Lower leg skin (tissue), 4 donors: ENCODE measurements at regions not wholly inside any gene's neighbourhood (a gene's known extent, or its start where the extent isn't known, plus 50 kb on each side); places are given as distances from the start of the nearest gene placed in this dataset.

ENCODE experiments used
- DNase-seq, 2 donors: peaks; one replicate each; pipeline ENCODE4 v3.0.0-alpha.2; 2019; ENCODE audit warnings: low spot score in 2 of 2
- H3K4me3 ChIP-seq: fragments of 200-600 bp; sonication (generic); 2 replicates; pipeline ENCODE4 v1.5.1; 2017; ENCODE audit warnings: mild to moderate bottlenecking, low read depth; ENCODE audit not compliant: poor library complexity, severe bottlenecking
- POLR2A ChIP-seq, 2 donors: fragments of 450-650 bp; IDR thresholded peaks; one replicate each; pipeline ENCODE4 v1.6.1; 2016 to 2017; ENCODE audit warnings: antibody characterized with exemption in 2 of 2, mild to moderate bottlenecking in 1 of 2, moderate library complexity in 1 of 2
- WGBS, 2 donors: methylation state at CpG; one replicate each; pipeline ENCODE4 v1.1.5; 2018; 5-methylcytosine and 5-hydroxymethylcytosine counted together
- intact Hi-C: fragments of 100-400 bp; cut with DNase I; formaldehyde crosslinking; loops from one replicate; pipeline ENCODE4 v1.15.0; 2023; ENCODE audit warnings: low total_unique reads
- TF ChIP-seq, protein P1 (sequence below), 3 donors: fragments of 450-650 bp; IDR thresholded peaks; one replicate each; pipeline ENCODE4 v1.5.1; 2016; ENCODE audit warnings: antibody characterized with exemption in 3 of 3, mild to moderate bottlenecking in 3 of 3, moderate library complexity in 2 of 3

DNA sequence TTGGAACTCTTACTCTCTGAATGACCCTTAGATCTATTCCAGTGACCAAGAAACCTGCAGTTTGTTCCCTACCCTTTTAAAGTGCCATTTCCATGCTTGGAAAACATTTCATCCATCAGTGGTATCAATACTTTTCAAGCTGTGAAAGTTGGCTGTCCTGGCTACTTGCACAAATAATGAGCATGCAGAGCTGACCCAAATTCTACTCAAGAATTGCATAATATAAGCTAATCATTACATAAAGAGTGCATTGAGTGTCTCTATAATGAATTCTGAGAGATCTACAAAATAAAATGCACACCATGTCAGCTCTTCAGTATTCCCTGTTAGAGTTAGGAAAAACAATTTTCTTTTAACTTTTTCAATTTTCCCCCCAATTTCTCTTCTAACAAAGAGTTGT is 181.3 kb upstream of the HS3ST5 start:
- H3K4me3 ChIP-seq = no peak overlapping the region
- intact Hi-C loops = no loop called here
- TF ChIP-seq, protein P1, sequence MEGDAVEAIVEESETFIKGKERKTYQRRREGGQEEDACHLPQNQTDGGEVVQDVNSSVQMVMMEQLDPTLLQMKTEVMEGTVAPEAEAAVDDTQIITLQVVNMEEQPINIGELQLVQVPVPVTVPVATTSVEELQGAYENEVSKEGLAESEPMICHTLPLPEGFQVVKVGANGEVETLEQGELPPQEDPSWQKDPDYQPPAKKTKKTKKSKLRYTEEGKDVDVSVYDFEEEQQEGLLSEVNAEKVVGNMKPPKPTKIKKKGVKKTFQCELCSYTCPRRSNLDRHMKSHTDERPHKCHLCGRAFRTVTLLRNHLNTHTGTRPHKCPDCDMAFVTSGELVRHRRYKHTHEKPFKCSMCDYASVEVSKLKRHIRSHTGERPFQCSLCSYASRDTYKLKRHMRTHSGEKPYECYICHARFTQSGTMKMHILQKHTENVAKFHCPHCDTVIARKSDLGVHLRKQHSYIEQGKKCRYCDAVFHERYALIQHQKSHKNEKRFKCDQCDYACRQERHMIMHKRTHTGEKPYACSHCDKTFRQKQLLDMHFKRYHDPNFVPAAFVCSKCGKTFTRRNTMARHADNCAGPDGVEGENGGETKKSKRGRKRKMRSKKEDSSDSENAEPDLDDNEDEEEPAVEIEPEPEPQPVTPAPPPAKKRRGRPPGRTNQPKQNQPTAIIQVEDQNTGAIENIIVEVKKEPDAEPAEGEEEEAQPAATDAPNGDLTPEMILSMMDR (IDR thresholded peaks at IDR 0.05) = no peak
- no peak for TF ChIP-seq POLR2A (IDR thresholded peaks at IDR 0.05)

DNA sequence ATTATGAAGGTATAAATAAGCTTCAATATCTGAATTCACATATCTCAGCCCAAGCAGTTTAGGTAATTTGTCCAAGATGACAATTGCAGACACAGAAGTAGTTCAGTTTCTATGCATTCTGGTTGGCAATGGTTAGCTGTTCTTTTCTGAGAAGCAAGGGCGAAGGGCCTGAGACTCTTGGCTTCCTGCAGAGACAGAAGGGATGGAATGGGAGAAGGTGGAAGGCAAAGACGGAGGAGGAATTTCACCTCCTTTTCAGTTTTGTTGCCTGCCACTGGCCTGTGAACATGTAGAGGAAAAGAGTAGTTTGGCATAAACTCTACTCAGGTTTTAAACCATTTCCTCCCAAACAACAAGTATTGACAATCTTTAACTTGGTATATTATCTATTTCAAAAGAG is 180.7 kb upstream of the HS3ST5 start:
- H3K4me3 ChIP-seq = no peak overlapping the region
- no peak for DNase-seq
- intact Hi-C loops = no loop called here
- TF ChIP-seq, protein P1 (IDR thresholded peaks at IDR 0.05) = no peak
- TF ChIP-seq POLR2A (IDR thresholded peaks at IDR 0.05) = no peak
- WGBS, 2 donors = 74 to 87% methylated on average over 2 of the region's 2 CpGs

More for the DNA sequence above, 181.3 kb upstream of the HS3ST5 start:
- DNase-seq = no peak

DNA sequence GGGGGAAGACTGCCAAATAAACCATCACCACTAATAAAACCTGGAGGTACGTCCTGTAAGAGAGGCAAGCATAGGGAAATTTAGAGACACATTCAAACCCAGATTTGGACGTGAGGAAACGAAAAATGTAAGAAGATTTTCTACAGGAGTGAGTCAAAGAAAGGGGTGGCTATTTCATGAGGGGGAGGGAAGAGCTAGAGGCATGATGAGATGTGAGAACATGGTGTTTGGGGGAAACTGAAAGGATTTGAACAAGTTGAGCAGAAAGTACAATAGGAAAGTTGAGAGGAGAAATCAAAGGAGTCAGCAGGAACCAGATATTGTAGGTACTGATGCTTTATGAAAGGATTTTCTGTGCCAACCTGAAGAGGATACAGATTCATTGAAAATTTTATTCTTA is 179.1 kb upstream of the HS3ST5 start:
- no peak for DNase-seq
- intact Hi-C loops = no loop called here
- TF ChIP-seq POLR2A (IDR thresholded peaks at IDR 0.05) = no peak
- TF ChIP-seq, protein P1 (IDR thresholded peaks at IDR 0.05) = no peak
- 70 to 71% methylated on average over 3 of the region's 3 CpGs for WGBS, 2 donors
- H3K4me3 ChIP-seq = no peak overlapping the region

DNA sequence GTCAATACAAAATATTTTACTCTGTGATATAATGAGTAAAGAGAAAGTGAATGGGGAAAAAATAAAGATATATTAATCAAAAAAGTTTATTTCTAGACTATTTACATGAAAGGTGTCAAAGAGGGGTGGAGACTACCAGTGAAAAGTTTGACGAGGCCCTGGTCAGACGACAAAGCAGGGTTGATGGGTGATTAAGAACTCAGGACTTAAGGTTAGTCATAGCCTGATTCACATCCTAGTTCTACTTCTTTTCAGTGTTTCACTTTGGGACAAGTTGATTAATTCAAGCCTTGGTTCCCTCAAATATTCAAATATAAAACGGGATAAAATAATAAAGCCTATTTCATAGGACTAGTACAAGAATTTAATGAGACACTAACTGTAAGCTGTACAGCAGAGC is 178.2 kb upstream of the HS3ST5 start:
- intact Hi-C loops = no loop called here
- DNase-seq = no peak
- TF ChIP-seq POLR2A (IDR thresholded peaks at IDR 0.05) = no peak
- 88 to 92% methylated on average over 3 of the region's 3 CpGs for WGBS, 2 donors
- no peak overlapping the region for H3K4me3 ChIP-seq

DNA sequence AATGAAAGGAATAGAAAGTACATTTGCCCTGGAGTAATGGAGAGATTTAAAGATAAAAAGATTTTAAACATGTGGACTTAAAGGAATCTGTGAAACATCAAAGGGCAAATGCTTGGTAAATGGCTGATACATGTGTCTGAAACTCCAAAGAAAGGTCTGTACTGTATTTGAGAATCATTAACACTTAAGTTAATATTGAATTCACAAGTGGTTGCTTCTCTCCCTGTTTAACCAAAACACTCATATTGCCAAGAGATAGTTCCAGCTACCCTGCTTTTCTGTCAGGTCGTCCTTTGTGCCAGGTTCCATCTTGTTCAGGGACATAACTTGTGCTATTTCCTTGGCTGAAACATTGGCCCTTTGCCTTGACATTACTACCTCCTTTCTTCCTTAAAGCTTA is 171.3 kb upstream of the HS3ST5 start:
- TF ChIP-seq, protein P1 (IDR thresholded peaks at IDR 0.05) = no peak
- no peak for DNase-seq
- intact Hi-C loops = no loop called here
- 12 to 17% methylated on average over 1 of the region's 1 CpG for WGBS, 2 donors
- no peak overlapping the region for H3K4me3 ChIP-seq

DNA sequence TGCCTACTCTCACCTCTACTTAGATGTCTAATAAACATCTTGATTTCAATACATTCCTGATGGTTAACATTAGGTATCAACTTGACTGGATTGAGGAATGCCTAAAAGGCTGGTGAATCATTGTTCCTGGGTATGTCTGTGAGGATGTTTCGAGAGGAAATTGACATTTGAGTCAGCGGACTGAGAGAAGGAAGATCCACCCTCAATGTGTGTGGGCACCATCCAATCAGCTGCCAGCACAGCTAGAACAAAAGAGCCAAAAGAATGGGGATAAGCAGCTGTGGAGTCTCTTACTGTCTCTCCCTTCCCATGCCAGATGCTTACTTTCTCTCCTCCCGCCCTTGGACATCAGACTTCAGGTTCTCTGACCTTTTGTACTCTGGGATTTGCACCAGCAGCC is 128.6 kb upstream of the HS3ST5 start:
- no peak overlapping the region for H3K4me3 ChIP-seq
- intact Hi-C loops = no loop called here
- DNase-seq = no peak
- WGBS, 2 donors = 86 to 87% methylated on average over 3 of the region's 3 CpGs
- no peak for TF ChIP-seq POLR2A (IDR thresholded peaks at IDR 0.05)
- TF ChIP-seq, protein P1 (IDR thresholded peaks at IDR 0.05) = no peak
